ENCODE measurements at regions not wholly inside any gene's neighbourhood (a gene's known extent, or its start where the extent isn't known, plus 50 kb on each side); places are given as distances from the start of the nearest gene placed in this dataset.

- H3K4me2 ChIP-seq (ENCODE audit: insufficient read depth, low read length): no peak overlapping the region
- H2AFZ ChIP-seq (ENCODE audit: low read depth, low read length): no peak overlapping the region
- ChIA-PET POLR2A (no interaction called here), CTCF (no interaction called here)
- intact Hi-C loops (cut with micrococcal nuclease): no loop called here
- no peaks in the 10 kb centered on the region for H3K4me1 ChIP-seq (ENCODE audit: control insufficient read depth, extremely low read depth, insufficient read depth, low read length)
- TF ChIP-seq EZH2 (IDR thresholded peaks at IDR 0.05; ENCODE audit: borderline replicate concordance, low read depth, low read length, severe bottlenecking) (no peak), MYC (IDR thresholded peaks at IDR 0.05; ENCODE audit: low read depth, low read length) (no peak), GATA2 (IDR thresholded peaks at IDR 0.05; ENCODE audit: insufficient read depth, insufficient read length, low read depth, low read length) (no peak), JUN (IDR thresholded peaks at IDR 0.05; ENCODE audit: borderline replicate concordance, insufficient read depth, insufficient read length, low read depth) (no peak), FOS (IDR thresholded peaks at IDR 0.05; ENCODE audit: borderline replicate concordance, insufficient read depth, low read length) (no peak), POLR2A (IDR thresholded peaks at IDR 0.05; ENCODE audit: low read depth, low read length) (no peak), POLR2AphosphoS5 (IDR thresholded peaks at IDR 0.05; ENCODE audit: insufficient read depth, low read depth, low read length) (no peak)
- H4K20me1 ChIP-seq (replicated peaks; ENCODE audit: control insufficient read depth, extremely low read depth, insufficient read depth, low read length): no peaks in the 10 kb centered on the region
- no peaks in the 10 kb centered on the region for H3K9me3 ChIP-seq (replicated peaks; ENCODE audit: control insufficient read depth, insufficient read depth, low read length)
- no peak for FAIRE-seq
- H3K27me3 ChIP-seq (ENCODE audit: control insufficient read depth in 2 of 2, insufficient read depth in 2 of 2, low read length in 2 of 2): no peaks in the 10 kb centered on the region
- H3K4me3 ChIP-seq (replicated peaks in 1 of 3; ENCODE audit: insufficient read depth in 1 of 3, low read depth in 1 of 3, low read length in 3 of 3): no peak overlapping the region
- H3K9ac ChIP-seq (replicated peaks; ENCODE audit: extremely low read depth, insufficient read depth, low read length): no peak overlapping the region
- H3K36me3 ChIP-seq (ENCODE audit: control insufficient read depth in 2 of 2, extremely low read depth in 1 of 2, insufficient read depth in 2 of 2, low read length in 2 of 2): no peaks in the 10 kb centered on the region
- no peaks in the 10 kb centered on the region for H3K9me1 ChIP-seq (replicated peaks; ENCODE audit: control insufficient read depth, extremely low read depth, insufficient read depth, low read length)
- no TSS peak for BruUV-seq (replicated peaks)
- no peak for DNase-seq (ENCODE audit: low read depth, low spot score)
- dilution Hi-C loops (cut with MboI; ENCODE audit: extremely low pct_ligation_motif_present, low sequenced_read_pairs): no loop called here
- no peaks in the 10 kb centered on the region for H3K79me2 ChIP-seq (ENCODE audit: control insufficient read depth, insufficient read depth, low read length)
- H3K27ac ChIP-seq (ENCODE audit: insufficient read depth, low read depth, low read length): no peak overlapping the region
These were observed 886.5 kb downstream of the CENPC start for GRCh38 chr4:66658809-66659208.

- no peaks in the 10 kb centered on the region for H3K9me1 ChIP-seq (replicated peaks; ENCODE audit: control insufficient read depth, extremely low read depth, insufficient read depth, low read length)
- ChIA-PET POLR2A (no interaction called here), CTCF (no interaction called here)
- dilution Hi-C loops (cut with MboI; ENCODE audit: extremely low pct_ligation_motif_present, low sequenced_read_pairs) (no loop called here), intact Hi-C loops (cut with micrococcal nuclease) (no loop called here)
- no peak overlapping the region for H3K4me3 ChIP-seq (replicated peaks in 1 of 3; ENCODE audit: insufficient read depth in 1 of 3, low read depth in 1 of 3, low read length in 3 of 3)
- no peaks in the 10 kb centered on the region for H3K27me3 ChIP-seq (ENCODE audit: control insufficient read depth in 2 of 2, insufficient read depth in 2 of 2, low read length in 2 of 2)
- BruUV-seq (replicated peaks): no TSS peak
- H3K79me2 ChIP-seq (ENCODE audit: control insufficient read depth, insufficient read depth, low read length): no peaks in the 10 kb centered on the region
- no peak for TF ChIP-seq JUN (IDR thresholded peaks at IDR 0.05; ENCODE audit: borderline replicate concordance, insufficient read depth, insufficient read length, low read depth)
- TF ChIP-seq GATA2 (IDR thresholded peaks at IDR 0.05; ENCODE audit: insufficient read depth, insufficient read length, low read depth, low read length): no peak
- TF ChIP-seq MAX (IDR thresholded peaks at IDR 0.05; ENCODE audit: insufficient read depth, insufficient read length): no peak
- no peak for TF ChIP-seq MYC (IDR thresholded peaks at IDR 0.05; ENCODE audit: low read depth, low read length)
- TF ChIP-seq POLR2A (IDR thresholded peaks at IDR 0.05; ENCODE audit: low read depth, low read length): no peak
- no peak for TF ChIP-seq POLR2AphosphoS5 (IDR thresholded peaks at IDR 0.05; ENCODE audit: insufficient read depth, low read depth, low read length)
- TF ChIP-seq FOS (IDR thresholded peaks at IDR 0.05; ENCODE audit: borderline replicate concordance, insufficient read depth, low read length): no peak
- TF ChIP-seq CTCF (IDR thresholded peaks at IDR 0.05; ENCODE audit: extremely low read depth in 1 of 2, insufficient read depth in 1 of 2, low read depth in 1 of 2, low read length in 2 of 2): no peak
- TF ChIP-seq EZH2 (IDR thresholded peaks at IDR 0.05; ENCODE audit: borderline replicate concordance, low read depth, low read length, severe bottlenecking): no peak
- H3K4me1 ChIP-seq (ENCODE audit: control insufficient read depth, extremely low read depth, insufficient read depth, low read length): no peaks in the 10 kb centered on the region
- no peak overlapping the region for H2AFZ ChIP-seq (ENCODE audit: low read depth, low read length)
- H3K9ac ChIP-seq (replicated peaks; ENCODE audit: extremely low read depth, insufficient read depth, low read length): no peak overlapping the region
- FAIRE-seq (no peak), DNase-seq (ENCODE audit: low read depth, low spot score) (no peak)
- H3K4me2 ChIP-seq (ENCODE audit: insufficient read depth, low read length): no peak overlapping the region
- no peaks in the 10 kb centered on the region for H3K9me3 ChIP-seq (replicated peaks; ENCODE audit: control insufficient read depth, insufficient read depth, low read length)
- H3K27ac ChIP-seq (ENCODE audit: insufficient read depth, low read depth, low read length): no peak overlapping the region
- no peaks in the 10 kb centered on the region for H3K36me3 ChIP-seq (ENCODE audit: control insufficient read depth in 2 of 2, extremely low read depth in 1 of 2, insufficient read depth in 2 of 2, low read length in 2 of 2)
- no peaks in the 10 kb centered on the region for H4K20me1 ChIP-seq (replicated peaks; ENCODE audit: control insufficient read depth, extremely low read depth, insufficient read depth, low read length)
These were observed 889.8 kb downstream of the CENPC start for GRCh38 chr4:66655505-66655904.

All from endothelial cell of umbilical vein (primary cell).